ENCODE measurements at regions not wholly inside any gene's neighbourhood (a gene's known extent, or its start where the extent isn't known, plus 50 kb on each side); places are given as distances from the start of the nearest gene placed in this dataset.
"Not testable (repeated sequence)": the region's sequence is repeated elsewhere in the genome, so short reads cannot be mapped to it uniquely, and the experiment has no call there.

GRCh38 chr12:105457026-105457425 is 126.5 kb downstream of the C12orf75 start:
- no peak for DNase-seq

- no peak for DNase-seq
These were observed 129.4 kb downstream of the C12orf75 start for GRCh38 chr12:105459760-105460330.

GRCh38 chr12:105461271-105461943 is 130.9 kb downstream of the C12orf75 start:
- no peak for DNase-seq

GRCh38 chr12:105461944-105462762 is 131.7 kb downstream of the C12orf75 start:
- no peak for DNase-seq

GRCh38 chr12:105462831-105463230 is 132.3 kb downstream of the C12orf75 start:
- DNase-seq, result no peak

- no peak for DNase-seq
These were observed 133.9 kb downstream of the C12orf75 start for GRCh38 chr12:105464406-105464805.

GRCh38 chr12:105466231-105466900 is 135.9 kb downstream of the C12orf75 start:
- no peak for DNase-seq

GRCh38 chr12:105466901-105467598 is 136.6 kb downstream of the C12orf75 start:
- no peak for DNase-seq

GRCh38 chr12:105467710-105468366 is 137.3 kb downstream of the C12orf75 start:
- DNase-seq, result no peak

GRCh38 chr12:105468464-105468863 is 138.0 kb downstream of the C12orf75 start:
- no peak for DNase-seq

GRCh38 chr12:105469211-105469610 is 138.7 kb downstream of the C12orf75 start:
- DNase-seq, result no peak

- DNase-seq, result no peak
These were observed 139.2 kb downstream of the C12orf75 start for GRCh38 chr12:105469701-105470100.

- DNase-seq, result no peak
These were observed 139.6 kb downstream of the C12orf75 start for GRCh38 chr12:105470102-105470501.

- no peak for DNase-seq
These were observed 140.1 kb downstream of the C12orf75 start for GRCh38 chr12:105470601-105471000.

GRCh38 chr12:105474672-105475071 is 144.2 kb downstream of the C12orf75 start:
- no peak for DNase-seq

GRCh38 chr12:105476616-105477015 is 146.1 kb downstream of the C12orf75 start:
- no peak for DNase-seq

- no peak for DNase-seq
These were observed 147.4 kb downstream of the C12orf75 start for GRCh38 chr12:105477873-105478272.

GRCh38 chr12:105478788-105479187 is 148.3 kb downstream of the C12orf75 start:
- not testable (repeated sequence) for DNase-seq

GRCh38 chr12:105479710-105480109 is 149.2 kb downstream of the C12orf75 start:
- DNase-seq, result no peak

- no peak for DNase-seq
These were observed 149.7 kb downstream of the C12orf75 start for GRCh38 chr12:105480162-105480561.

- DNase-seq, result no peak
These were observed 151.2 kb downstream of the C12orf75 start for GRCh38 chr12:105481392-105482300.

Data from inflammatory macrophage treated with lipopolysaccharide for 1 hour (primary cell).